GM19328 (cell line): ENCODE measurements at regions not wholly inside any gene's neighbourhood (a gene's known extent, or its start where the extent isn't known, plus 50 kb on each side); places are given as distances from the start of the nearest gene placed in this dataset.
"Not testable (repeated sequence)": the region's sequence is repeated elsewhere in the genome, so short reads cannot be mapped to it uniquely, and the experiment has no call there.

Experiments used
- ATAC-seq: cut with Tn5 transposase; IDR thresholded peaks from one replicate; pipeline ENCODE4 v1.9.1; 2021; ENCODE audit warnings: mild to moderate bottlenecking, moderate library complexity; ENCODE audit not compliant: unreplicated experiment

GRCh38 chr15:22519213-22519612 is 60.5 kb downstream of the GOLGA6L22 start:
- not testable (repeated sequence) for ATAC-seq

DNA sequence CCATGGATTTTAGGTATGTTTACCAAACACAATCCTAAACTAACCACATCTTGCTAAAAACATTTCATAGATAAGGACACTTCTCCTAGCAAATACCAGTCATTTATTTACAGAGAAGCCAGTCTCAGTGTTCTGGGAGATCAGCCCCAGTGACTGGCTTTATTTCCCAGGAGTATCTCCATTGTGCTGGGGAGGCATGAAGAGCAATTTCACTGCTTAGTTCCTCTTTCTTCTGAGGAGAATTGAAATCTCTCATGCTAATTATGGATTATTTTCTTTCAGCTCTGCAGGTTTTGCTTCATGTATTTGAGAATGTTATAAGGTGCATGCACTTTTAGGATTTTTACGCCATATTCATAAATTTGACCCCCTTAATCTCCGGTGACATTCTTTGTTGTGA is 67.8 kb downstream of the GOLGA6L22 start:
- ATAC-seq, result not testable (repeated sequence)

- ATAC-seq, result not testable (repeated sequence)
These were observed 68.3 kb downstream of the GOLGA6L22 start for GRCh38 chr15:22527016-22527415.

DNA sequence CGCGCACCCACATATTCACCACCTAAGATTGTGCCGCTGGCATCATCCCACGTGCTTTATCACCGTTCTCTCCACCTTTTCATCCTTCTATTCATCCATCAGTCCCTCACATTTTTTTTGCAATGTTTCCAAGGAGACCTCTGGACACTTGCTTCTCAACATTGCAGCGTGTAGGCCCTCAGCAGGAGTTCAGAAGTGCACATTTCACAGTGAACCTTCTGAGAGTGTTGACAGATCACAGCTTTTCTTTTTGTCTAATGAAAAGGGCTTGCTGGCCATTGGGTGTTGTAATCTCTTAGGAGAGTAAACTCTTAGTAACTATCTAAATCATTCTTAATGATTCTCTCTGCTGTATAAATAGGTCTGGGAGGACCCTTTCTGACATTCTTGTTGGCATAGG is 70.5 kb downstream of the GOLGA6L22 start:
- not testable (repeated sequence) for ATAC-seq

- not testable (repeated sequence) for ATAC-seq
These were observed 101.0 kb downstream of the GOLGA6L22 start for GRCh38 chr15:22559701-22560100.

GRCh38 chr15:22561716-22562115 is 103.0 kb downstream of the GOLGA6L22 start:
- not testable (repeated sequence) for ATAC-seq

- not testable (repeated sequence) for ATAC-seq
These were observed 107.8 kb downstream of the GOLGA6L22 start for GRCh38 chr15:22566510-22566909.

GRCh38 chr15:22569486-22569885 is 110.8 kb downstream of the GOLGA6L22 start:
- not testable (repeated sequence) for ATAC-seq

DNA sequence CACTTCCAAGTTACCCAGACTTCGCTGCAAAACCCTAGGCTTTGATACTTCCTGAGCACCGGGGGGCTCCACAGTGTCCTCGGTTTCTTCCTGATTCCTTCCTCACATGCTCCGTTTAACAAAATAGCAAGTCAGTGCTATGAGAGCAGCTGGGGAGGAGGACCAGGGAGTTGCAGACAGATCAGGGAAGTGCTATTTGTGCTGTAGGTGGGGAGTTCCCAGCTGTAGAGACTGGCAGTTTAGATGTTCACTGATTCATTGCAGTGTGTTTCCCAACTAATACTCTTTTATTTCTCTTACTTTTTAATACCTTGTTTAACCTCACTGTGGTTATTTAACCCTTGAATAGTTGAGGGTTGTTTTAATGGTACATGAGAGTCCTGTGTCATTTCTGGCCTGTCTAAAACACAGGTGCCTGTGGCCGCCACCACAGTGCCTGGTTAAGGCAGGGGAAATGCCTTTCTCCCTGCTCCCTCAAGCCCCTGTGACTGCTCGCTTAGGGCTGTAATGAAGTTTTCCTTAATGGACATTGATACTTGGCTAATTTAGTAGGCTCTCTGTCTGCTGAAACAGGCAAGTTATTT is 113.5 kb downstream of the GOLGA6L22 start:
- not testable (repeated sequence) for ATAC-seq

DNA sequence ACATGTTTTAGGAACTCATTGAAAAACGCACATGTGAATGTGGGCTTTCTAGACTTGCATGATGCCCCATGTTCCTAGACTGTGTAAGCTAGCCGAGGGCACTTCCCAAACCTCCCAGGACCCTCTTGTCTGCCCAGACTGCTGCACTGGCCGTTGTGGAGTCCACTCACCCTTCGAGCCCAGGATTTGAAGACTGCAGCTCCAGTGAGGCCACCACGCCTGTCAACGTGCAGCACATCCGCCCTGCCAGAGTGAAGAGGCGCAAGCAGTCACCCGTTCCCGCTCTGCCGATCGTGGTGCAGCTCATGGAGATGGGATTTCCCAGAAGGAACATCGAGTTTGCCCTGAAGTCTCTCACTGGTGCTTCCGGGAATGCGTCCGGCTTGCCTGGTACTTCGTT is 114.1 kb downstream of the GOLGA6L22 start:
- not testable (repeated sequence) for ATAC-seq

- ATAC-seq, result not testable (repeated sequence)
These were observed 119.1 kb downstream of the GOLGA6L22 start for GRCh38 chr15:22577828-22578227.

DNA sequence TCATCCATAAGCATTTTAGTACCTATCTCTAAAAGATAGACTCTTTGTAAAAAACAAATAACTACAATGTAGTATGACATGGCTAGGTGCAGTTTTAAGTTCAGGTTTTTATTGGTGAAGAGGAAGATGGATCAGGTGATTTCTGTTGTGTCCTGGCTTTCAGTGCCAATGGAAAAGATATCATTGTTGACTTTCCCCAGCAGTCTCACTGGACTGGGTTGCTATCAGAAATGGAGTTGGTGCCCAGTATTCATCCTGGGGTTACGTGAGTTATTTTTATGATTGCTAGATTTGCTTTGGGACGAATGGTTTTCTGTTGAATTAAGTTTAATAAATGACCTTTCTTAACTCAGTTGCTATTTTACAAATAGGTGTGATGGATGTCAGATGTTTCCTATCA is 120.5 kb downstream of the GOLGA6L22 start:
- not testable (repeated sequence) for ATAC-seq

GRCh38 chr15:22587391-22587790 is 128.7 kb downstream of the GOLGA6L22 start:
- not testable (repeated sequence) for ATAC-seq

GRCh38 chr15:22598552-22598951 is 139.8 kb downstream of the GOLGA6L22 start:
- not testable (repeated sequence) for ATAC-seq

- ATAC-seq, result not testable (repeated sequence)
These were observed 141.0 kb downstream of the GOLGA6L22 start for GRCh38 chr15:22599526-22600320.

DNA sequence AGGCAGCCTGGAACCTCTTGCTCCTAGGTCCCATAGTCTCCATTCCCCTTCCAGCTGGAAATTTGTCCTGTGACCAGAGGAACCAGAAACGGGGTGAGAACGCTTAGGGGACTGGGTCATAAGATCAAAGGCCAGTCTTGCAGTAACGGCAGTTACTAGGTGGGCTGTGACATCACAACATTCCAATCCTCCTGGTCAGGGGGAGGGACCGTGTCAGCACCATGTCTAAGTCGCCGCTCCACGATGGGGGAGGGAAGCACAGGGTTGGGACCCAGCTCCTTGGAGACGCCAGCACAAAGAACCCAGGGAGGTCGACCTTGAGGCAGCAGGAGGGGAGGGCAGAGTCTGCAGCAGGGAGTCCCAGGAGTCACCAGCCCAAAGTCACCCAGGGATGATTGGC is 158.3 kb downstream of the GOLGA6L22 start:
- not testable (repeated sequence) for ATAC-seq

DNA sequence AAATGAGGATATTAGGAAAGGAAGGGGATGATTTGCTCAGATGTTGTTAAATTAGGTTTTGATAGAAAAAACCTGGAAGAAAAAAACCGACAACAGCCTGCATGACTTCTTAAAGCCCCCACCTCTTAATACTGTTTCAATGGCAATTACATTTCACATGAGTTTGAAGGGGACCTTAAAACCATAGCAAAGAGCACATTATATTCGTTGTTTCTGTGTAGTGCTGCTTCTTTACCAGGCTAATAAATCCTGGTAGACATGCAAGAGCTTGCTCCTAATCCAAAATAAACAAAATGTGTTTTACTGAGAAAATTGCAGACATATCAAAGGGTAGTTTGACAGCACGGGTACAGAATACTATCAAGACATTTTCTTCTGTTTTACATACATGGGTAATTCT is 154.7 kb upstream of the NIPA1 start:
- not testable (repeated sequence) for ATAC-seq

- not testable (repeated sequence) for ATAC-seq
These were observed 146.5 kb upstream of the NIPA1 start for GRCh38 chr15:22639983-22640382.

DNA sequence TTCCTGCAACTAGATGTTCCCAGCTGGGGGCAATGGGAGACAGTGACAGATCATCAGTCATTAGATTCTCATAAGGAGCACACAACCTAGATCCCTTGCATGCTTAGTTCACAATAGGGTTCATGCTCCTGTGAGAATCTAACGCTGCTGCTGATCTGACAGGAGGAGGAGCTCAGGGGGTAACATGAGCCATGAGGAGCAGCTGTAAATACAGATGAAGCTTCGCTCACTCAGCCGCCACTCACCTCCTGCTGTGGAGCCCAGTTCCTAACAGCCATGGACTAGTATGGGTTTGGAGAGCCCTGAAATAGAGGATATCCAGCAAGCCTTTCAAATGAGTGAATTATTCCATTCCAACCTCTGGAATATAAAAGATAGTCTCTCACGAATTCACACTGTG is 137.0 kb upstream of the NIPA1 start:
- ATAC-seq, result not testable (repeated sequence)

GRCh38 chr15:22651179-22651578 is 135.3 kb upstream of the NIPA1 start:
- ATAC-seq, result not testable (repeated sequence)

DNA sequence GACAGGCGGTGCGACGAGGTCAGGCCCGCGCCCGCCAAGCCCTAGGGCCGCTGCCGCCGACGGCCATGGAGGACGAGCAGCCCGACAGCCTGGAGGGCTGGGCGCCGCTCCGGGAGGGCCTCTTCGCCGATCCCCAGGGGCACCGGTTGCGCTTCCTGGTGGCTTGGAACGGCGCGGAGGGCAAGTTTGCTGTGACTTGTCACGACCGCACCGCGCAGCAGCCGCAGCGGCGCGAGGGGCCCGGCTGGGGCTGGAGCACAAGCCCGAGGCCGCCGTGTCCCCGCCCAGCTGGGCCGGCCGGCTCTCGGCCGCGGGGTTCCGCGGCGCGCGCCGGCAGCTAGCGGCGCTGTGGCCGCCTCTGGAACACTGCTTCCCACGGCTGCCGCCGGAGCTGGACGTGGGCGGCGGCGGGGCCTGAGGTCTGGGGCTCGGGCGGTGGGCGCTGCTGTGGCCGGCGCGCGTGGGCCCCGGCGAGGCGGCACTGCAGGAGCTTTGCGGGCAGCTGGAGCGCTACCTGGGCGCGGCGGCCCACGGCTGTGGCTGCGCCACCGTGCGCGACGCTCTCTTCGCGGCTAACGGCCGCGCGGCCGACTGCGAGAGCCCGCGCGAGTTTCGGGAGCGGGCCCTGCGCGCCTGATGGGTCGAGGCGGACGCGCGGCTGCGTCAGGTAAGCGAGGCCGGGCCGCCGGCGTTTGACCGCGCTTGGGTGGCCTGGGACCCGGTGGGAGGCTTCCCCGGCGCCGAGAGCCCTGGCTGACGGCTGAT is 122.0 kb upstream of the NIPA1 start:
- peak; percentile 61 for ATAC-seq
